ENCODE measurements at regions not wholly inside any gene's neighbourhood (a gene's known extent, or its start where the extent isn't known, plus 50 kb on each side); places are given as distances from the start of the nearest gene placed in this dataset.
A peak's percentile ranks its signal among the peaks of the same experiment; 100 is the strongest.

DNA sequence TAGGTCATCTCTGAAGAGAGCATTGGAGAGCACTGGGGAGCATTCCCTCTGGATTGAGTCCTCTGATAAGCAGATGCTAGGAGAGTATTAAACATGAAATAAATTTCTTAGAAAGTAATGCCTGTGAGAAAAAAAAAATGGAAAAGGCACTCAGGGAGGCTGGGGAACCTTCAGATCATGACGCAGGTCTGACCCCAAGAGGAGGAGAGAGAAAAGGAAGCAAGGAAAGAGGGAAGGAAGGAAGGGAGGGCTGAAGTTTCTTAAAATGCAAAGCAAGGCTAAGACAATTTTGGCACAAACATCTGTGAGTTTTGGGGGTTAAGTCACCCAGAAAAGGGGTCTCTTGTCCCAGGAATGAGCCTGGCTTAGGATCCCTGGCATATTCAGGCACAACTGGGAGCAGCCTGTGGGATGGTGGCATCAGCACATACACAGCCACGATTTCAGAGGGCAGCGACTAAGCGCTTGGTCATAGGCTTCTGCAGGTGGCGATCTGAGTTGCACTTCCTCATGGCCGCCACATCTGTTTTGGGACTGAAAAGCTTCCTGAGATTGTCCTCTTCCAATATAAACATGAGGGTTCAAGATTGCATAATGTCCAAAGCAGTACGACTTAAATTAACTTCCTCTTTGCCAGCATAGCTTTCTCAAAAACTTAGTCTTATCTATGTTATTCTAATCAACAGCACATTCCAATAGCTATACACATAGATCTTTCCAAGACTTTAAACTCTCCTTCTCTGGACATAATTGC, 692.7 kb downstream of the DNAH5 start:
- Histone ChIP-seq H3K9ac (ENCODE audit: low read length) (no peak overlapping the region), H3K4me2 (ENCODE audit: low read depth, low read length, poor library complexity, severe bottlenecking) (no peak overlapping the region), H3K79me2 (ENCODE audit: low read length) (no peaks in the 10 kb centered on the region), H3K27me3 (ENCODE audit: low read length) (no peaks in the 10 kb centered on the region), H3K4me1 (ENCODE audit: low read length) (no peaks in the 10 kb centered on the region), H4K20me1 (ENCODE audit: insufficient read depth, low read depth, low read length) (no peaks in the 10 kb centered on the region), H3K9me2 (replicated peaks; ENCODE audit: insufficient read depth, low read length) (no peaks in the 10 kb centered on the region), H3K4me3 (ENCODE audit: low read length) (no peak overlapping the region), H3K36me3 (ENCODE audit: insufficient read depth, low read length) (no peaks in the 10 kb centered on the region), H2AFZ (ENCODE audit: low read length) (no peak overlapping the region), H3K9me3 (ENCODE audit: low read length) (peaks cover 23% of the 10 kb centered on the region), H3K27ac (ENCODE audit: low read length) (no peak overlapping the region)
- DNase-seq, result no peak

DNA sequence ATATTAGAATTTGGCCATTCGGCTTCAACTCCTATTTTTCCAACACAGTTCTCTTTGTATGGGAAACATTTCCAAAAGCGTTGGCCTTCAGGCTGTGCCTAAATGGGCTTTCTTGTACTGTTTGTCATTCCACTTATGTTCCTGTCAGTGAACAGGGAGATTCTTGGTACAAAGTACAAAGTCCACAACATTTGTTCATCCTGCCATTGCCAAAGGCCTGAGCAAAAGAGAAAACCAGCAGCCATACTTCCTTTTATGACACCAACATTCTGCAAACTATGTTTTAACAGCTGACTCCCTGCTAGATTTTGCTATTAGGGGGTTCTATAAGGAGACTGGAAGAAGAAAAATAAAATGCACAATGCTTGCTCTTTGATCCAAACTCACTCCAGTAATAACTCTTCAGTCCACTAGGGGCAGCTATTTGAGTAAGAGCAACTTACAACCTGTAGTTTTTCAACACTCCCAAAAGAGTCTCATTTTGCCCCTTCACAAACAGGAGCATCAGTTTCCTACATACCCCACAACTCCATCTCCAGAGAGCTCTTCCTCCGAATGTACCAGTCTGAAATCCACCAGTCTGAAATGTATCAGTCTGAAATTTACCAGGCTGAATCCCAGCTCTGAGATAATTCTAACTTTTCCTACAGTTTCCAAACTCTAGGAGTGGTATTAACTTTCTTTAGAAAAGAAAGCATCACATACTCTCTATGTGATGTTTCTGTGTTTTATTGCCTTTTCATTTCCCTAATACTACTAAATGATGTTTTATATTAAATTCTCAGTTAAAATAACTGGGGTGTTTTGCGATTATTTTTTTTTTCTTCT, 693.8 kb downstream of the DNAH5 start:
- Histone ChIP-seq H3K4me3 (ENCODE audit: low read length) (no peak overlapping the region), H3K9ac (ENCODE audit: low read length) (no peak overlapping the region), H2AFZ (ENCODE audit: low read length) (no peak overlapping the region), H3K4me2 (ENCODE audit: low read depth, low read length, poor library complexity, severe bottlenecking) (no peak overlapping the region), H3K9me3 (ENCODE audit: low read length) (peaks cover 24% of the 10 kb centered on the region), H3K4me1 (ENCODE audit: low read length) (no peaks in the 10 kb centered on the region), H3K79me2 (ENCODE audit: low read length) (no peaks in the 10 kb centered on the region), H4K20me1 (ENCODE audit: insufficient read depth, low read depth, low read length) (no peaks in the 10 kb centered on the region), H3K27me3 (ENCODE audit: low read length) (no peaks in the 10 kb centered on the region), H3K9me2 (replicated peaks; ENCODE audit: insufficient read depth, low read length) (no peaks in the 10 kb centered on the region), H3K27ac (ENCODE audit: low read length) (no peak overlapping the region), H3K36me3 (ENCODE audit: insufficient read depth, low read length) (no peaks in the 10 kb centered on the region)
- peak; percentile 56 for DNase-seq

DNA sequence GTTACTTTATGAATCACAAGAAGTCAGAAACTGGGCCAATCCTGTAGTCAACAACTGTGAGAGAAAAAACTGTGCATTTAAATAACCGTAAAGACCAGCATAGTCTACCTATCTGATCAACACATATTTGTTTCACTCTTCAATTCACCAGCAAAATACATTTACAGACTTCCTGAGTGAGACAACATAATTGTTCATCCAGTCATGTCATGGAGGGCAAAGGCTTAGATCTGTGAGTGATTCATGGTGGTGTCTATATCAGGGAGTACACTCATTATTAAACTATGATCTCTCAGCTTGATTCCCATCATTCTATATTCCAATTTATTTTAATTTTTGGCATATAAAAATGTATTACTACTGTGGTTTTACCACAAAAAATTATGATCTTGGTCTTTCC, 694.6 kb downstream of the DNAH5 start:
- H3K9me2 ChIP-seq (replicated peaks; ENCODE audit: insufficient read depth, low read length), result no peaks in the 10 kb centered on the region
- H2AFZ ChIP-seq (ENCODE audit: low read length), result no peak overlapping the region
- no peaks in the 10 kb centered on the region for H3K79me2 ChIP-seq (ENCODE audit: low read length)
- no peak overlapping the region for H3K4me3 ChIP-seq (ENCODE audit: low read length)
- H3K9ac ChIP-seq (ENCODE audit: low read length), result no peak overlapping the region
- no peaks in the 10 kb centered on the region for H4K20me1 ChIP-seq (ENCODE audit: insufficient read depth, low read depth, low read length)
- H3K4me2 ChIP-seq (ENCODE audit: low read depth, low read length, poor library complexity, severe bottlenecking), result no peak overlapping the region
- no peak overlapping the region for H3K27ac ChIP-seq (ENCODE audit: low read length)
- no peaks in the 10 kb centered on the region for H3K36me3 ChIP-seq (ENCODE audit: insufficient read depth, low read length)
- no peaks in the 10 kb centered on the region for H3K27me3 ChIP-seq (ENCODE audit: low read length)
- H3K4me1 ChIP-seq (ENCODE audit: low read length), result no peaks in the 10 kb centered on the region
- H3K9me3 ChIP-seq (ENCODE audit: low read length), result peaks cover 21% of the 10 kb centered on the region
- DNase-seq, result no peak

DNA sequence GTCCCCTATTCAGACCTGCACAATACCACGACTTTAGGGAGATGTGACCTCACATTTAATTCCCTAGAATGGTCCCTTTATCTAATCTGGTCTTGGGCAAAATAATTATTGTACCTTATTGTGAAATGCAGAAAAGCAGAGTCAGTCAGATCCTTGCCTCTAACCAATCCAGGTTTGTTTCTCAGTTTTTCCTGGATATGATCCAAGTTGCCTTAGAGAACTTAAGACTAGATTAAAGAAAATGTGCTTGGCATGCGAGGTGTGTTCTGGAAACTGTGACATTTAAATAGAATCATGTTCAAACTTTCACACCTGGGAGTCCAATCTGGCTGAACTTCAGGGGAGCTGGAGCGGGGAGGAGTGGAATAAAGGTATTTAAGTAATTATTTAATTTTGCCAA, 696.2 kb downstream of the DNAH5 start:
- no peaks in the 10 kb centered on the region for H3K36me3 ChIP-seq (ENCODE audit: insufficient read depth, low read length)
- no peak for DNase-seq
- no peak overlapping the region for H3K4me2 ChIP-seq (ENCODE audit: low read depth, low read length, poor library complexity, severe bottlenecking)
- no peak overlapping the region for H3K27ac ChIP-seq (ENCODE audit: low read length)
- no peaks in the 10 kb centered on the region for H3K4me1 ChIP-seq (ENCODE audit: low read length)
- H3K9me3 ChIP-seq (ENCODE audit: low read length), result peaks cover 18% of the 10 kb centered on the region
- H3K4me3 ChIP-seq (ENCODE audit: low read length), result no peak overlapping the region
- H4K20me1 ChIP-seq (ENCODE audit: insufficient read depth, low read depth, low read length), result no peaks in the 10 kb centered on the region
- H2AFZ ChIP-seq (ENCODE audit: low read length), result no peak overlapping the region
- H3K79me2 ChIP-seq (ENCODE audit: low read length), result no peaks in the 10 kb centered on the region
- H3K9me2 ChIP-seq (replicated peaks; ENCODE audit: insufficient read depth, low read length), result no peaks in the 10 kb centered on the region
- no peaks in the 10 kb centered on the region for H3K27me3 ChIP-seq (ENCODE audit: low read length)
- H3K9ac ChIP-seq (ENCODE audit: low read length), result no peak overlapping the region

DNA sequence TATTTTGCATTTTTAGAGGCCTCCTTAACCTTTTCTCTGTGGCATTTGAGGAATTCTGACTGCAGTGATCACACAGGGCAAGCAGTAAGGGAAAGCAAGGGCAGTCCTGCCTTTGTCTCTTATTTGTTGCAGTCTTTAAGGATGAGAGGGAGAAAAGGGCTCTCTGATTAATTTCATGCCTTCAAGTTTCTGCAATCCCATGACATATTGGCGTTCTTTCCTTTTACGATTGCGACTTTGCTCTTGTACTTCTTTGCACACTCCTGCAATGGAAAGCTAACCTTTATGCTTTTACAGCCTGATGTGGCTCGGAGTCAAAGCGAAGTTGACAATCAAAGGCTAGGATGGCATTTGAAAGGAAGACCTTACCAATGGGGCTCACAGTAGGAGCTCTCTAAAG, 698.4 kb downstream of the DNAH5 start:
- Histone ChIP-seq H3K9ac (ENCODE audit: low read length) (no peak overlapping the region), H4K20me1 (ENCODE audit: insufficient read depth, low read depth, low read length) (no peaks in the 10 kb centered on the region), H3K4me3 (ENCODE audit: low read length) (no peak overlapping the region), H3K4me1 (ENCODE audit: low read length) (no peaks in the 10 kb centered on the region), H3K79me2 (ENCODE audit: low read length) (no peaks in the 10 kb centered on the region), H3K9me3 (ENCODE audit: low read length) (peaks cover 7% of the 10 kb centered on the region), H3K27me3 (ENCODE audit: low read length) (no peaks in the 10 kb centered on the region), H3K36me3 (ENCODE audit: insufficient read depth, low read length) (no peaks in the 10 kb centered on the region), H3K27ac (ENCODE audit: low read length) (no peak overlapping the region), H3K4me2 (ENCODE audit: low read depth, low read length, poor library complexity, severe bottlenecking) (no peak overlapping the region), H2AFZ (ENCODE audit: low read length) (no peak overlapping the region), H3K9me2 (replicated peaks; ENCODE audit: insufficient read depth, low read length) (no peaks in the 10 kb centered on the region)
- no peak for DNase-seq

DNA sequence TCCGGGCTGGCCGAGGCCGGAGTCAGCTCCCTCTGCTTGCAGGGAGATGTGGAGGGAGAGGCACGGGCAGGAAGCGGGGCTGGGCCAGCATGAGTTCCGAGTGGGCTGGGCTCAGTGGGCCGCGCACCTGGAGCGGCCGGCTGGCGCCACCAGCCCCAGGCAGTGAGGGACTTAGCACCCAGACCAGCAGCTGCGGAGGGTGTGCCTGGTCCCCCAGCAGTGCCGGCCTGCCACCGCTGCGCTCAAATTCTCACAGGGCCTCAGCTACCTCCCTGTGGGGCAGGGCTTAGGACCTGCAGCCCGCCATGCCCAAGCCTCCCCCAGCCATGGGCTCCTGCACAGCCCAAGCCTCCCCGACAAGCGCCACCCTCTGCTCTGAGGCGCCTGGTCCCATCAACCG, 700.3 kb downstream of the DNAH5 start:
- Histone ChIP-seq H3K27me3 (ENCODE audit: low read length) (no peaks in the 10 kb centered on the region), H3K36me3 (ENCODE audit: insufficient read depth, low read length) (no peaks in the 10 kb centered on the region), H3K4me2 (ENCODE audit: low read depth, low read length, poor library complexity, severe bottlenecking) (no peak overlapping the region), H3K9me3 (ENCODE audit: low read length) (peaks cover 5% of the 10 kb centered on the region), H3K9ac (ENCODE audit: low read length) (no peak overlapping the region), H4K20me1 (ENCODE audit: insufficient read depth, low read depth, low read length) (no peaks in the 10 kb centered on the region), H3K79me2 (ENCODE audit: low read length) (no peaks in the 10 kb centered on the region), H3K9me2 (replicated peaks; ENCODE audit: insufficient read depth, low read length) (no peaks in the 10 kb centered on the region), H2AFZ (ENCODE audit: low read length) (no peak overlapping the region), H3K27ac (ENCODE audit: low read length) (no peak overlapping the region), H3K4me1 (ENCODE audit: low read length) (no peaks in the 10 kb centered on the region), H3K4me3 (ENCODE audit: low read length) (no peak overlapping the region)
- no peak for DNase-seq

DNA sequence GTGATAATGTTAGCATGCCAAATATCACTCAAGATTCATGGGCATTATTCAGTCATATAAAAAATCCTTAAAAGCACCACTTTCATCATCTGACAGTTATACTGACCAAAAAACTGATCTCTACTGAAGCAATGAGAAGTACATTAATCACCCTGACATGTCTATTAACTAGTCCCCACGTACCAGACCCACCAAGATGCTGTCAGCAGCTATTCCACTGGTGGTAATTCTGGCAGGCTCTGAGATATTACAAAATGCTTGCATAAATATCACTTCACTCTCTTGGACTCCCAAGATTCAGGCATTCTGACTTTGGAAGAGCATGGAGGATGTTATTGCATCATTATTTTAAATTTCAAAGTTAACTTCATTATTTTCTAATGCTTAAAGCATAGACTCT, 717.0 kb downstream of the DNAH5 start:
- Histone ChIP-seq H2AFZ (ENCODE audit: low read length) (no peak overlapping the region), H4K20me1 (ENCODE audit: insufficient read depth, low read depth, low read length) (no peaks in the 10 kb centered on the region), H3K36me3 (ENCODE audit: insufficient read depth, low read length) (no peaks in the 10 kb centered on the region), H3K9me2 (replicated peaks; ENCODE audit: insufficient read depth, low read length) (no peaks in the 10 kb centered on the region), H3K79me2 (ENCODE audit: low read length) (no peaks in the 10 kb centered on the region), H3K4me2 (ENCODE audit: low read depth, low read length, poor library complexity, severe bottlenecking) (no peak overlapping the region), H3K4me3 (ENCODE audit: low read length) (no peak overlapping the region), H3K9ac (ENCODE audit: low read length) (no peak overlapping the region), H3K27me3 (ENCODE audit: low read length) (no peaks in the 10 kb centered on the region), H3K27ac (ENCODE audit: low read length) (no peak overlapping the region), H3K4me1 (ENCODE audit: low read length) (no peaks in the 10 kb centered on the region), H3K9me3 (ENCODE audit: low read length) (peaks cover 32% of the 10 kb centered on the region)
- DNase-seq, result no peak

DNA sequence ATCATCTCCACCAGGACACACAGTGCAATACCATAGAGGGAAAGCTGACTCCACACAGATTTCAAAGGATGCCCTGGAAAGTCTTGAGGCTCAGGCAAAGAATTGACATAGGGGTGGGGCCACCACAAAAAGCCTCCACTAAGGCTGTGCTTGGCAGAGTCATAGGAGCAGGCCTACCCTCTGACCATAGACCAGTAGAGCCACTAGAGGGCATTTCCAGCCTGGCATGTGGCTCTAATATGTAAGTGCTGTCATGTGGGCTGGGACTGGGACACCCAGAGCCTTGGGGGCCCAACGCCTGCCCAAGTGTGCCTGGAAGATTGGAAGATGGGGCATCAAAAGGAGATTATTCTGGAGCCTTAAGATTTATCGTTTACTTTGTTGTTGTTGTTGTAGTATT, 726.0 kb downstream of the DNAH5 start:
- H2AFZ ChIP-seq (ENCODE audit: low read length), result no peak overlapping the region
- DNase-seq, result no peak
- H3K27me3 ChIP-seq (ENCODE audit: low read length), result no peaks in the 10 kb centered on the region
- no peak overlapping the region for H3K27ac ChIP-seq (ENCODE audit: low read length)
- H3K4me1 ChIP-seq (ENCODE audit: low read length), result no peaks in the 10 kb centered on the region
- no peaks in the 10 kb centered on the region for H3K79me2 ChIP-seq (ENCODE audit: low read length)
- no peak overlapping the region for H3K4me3 ChIP-seq (ENCODE audit: low read length)
- H3K9me3 ChIP-seq (ENCODE audit: low read length), result peaks cover 41% of the 10 kb centered on the region
- no peak overlapping the region for H3K4me2 ChIP-seq (ENCODE audit: low read depth, low read length, poor library complexity, severe bottlenecking)
- H3K9me2 ChIP-seq (replicated peaks; ENCODE audit: insufficient read depth, low read length), result no peaks in the 10 kb centered on the region
- no peak overlapping the region for H3K9ac ChIP-seq (ENCODE audit: low read length)
- H3K36me3 ChIP-seq (ENCODE audit: insufficient read depth, low read length), result no peaks in the 10 kb centered on the region
- no peaks in the 10 kb centered on the region for H4K20me1 ChIP-seq (ENCODE audit: insufficient read depth, low read depth, low read length)

Measured in Karpas-422 (cell line).